NB4 (cell line): ENCODE measurements at regions not wholly inside any gene's neighbourhood (a gene's known extent, or its start where the extent isn't known, plus 50 kb on each side); places are given as distances from the start of the nearest gene placed in this dataset.

ENCODE experiments used
- DNase-seq: peaks from one replicate; pipeline ENCODE4 v3.0.0; 2010; ENCODE audit warnings: low read depth
- H3K4me3 ChIP-seq: one replicate; pipeline ENCODE4 v1.5.1; 2011; ENCODE audit warnings: mild to moderate bottlenecking, low read depth, low read length, moderate library complexity
- CTCF ChIP-seq: IDR thresholded peaks from one replicate; pipeline ENCODE4 v1.5.1; 2012; ENCODE audit warnings: low read depth, low read length
- MAX ChIP-seq: IDR thresholded peaks from 2 replicates; pipeline ENCODE4 v1.6.1; 2011; ENCODE audit warnings: low read depth, low read length
- MYC ChIP-seq: IDR thresholded peaks from 2 replicates; pipeline ENCODE4 v1.6.1; 2011; ENCODE audit warnings: low read depth, low read length
- POLR2A ChIP-seq: IDR thresholded peaks from 2 replicates; pipeline ENCODE4 v1.6.1; 2011; ENCODE audit warnings: mild to moderate bottlenecking; ENCODE audit not compliant: insufficient read length; ENCODE audit errors: extremely low read depth

- H3K4me3 ChIP-seq: no peak overlapping the region
- DNase-seq: no peak
- TF ChIP-seq CTCF (no peak), MYC (no peak), MAX (no peak), POLR2A (no peak)
Measured at GRCh38 chr16:86921289-86921688, 342.9 kb downstream of the FOXL1 start.

GRCh38 chr16:86922311-86922710, 344.0 kb downstream of the FOXL1 start:
- no peak for DNase-seq
- no peak overlapping the region for H3K4me3 ChIP-seq
- TF ChIP-seq MYC (no peak), CTCF (no peak), POLR2A (no peak), MAX (no peak)

- no peak for DNase-seq
- H3K4me3 ChIP-seq: no peak overlapping the region
- no peak for TF ChIP-seq CTCF
- TF ChIP-seq MAX: no peak
- TF ChIP-seq POLR2A: no peak
- TF ChIP-seq MYC: no peak
Measured at GRCh38 chr16:86923656-86924055, 345.3 kb downstream of the FOXL1 start.

GRCh38 chr16:86924537-86924936, 346.2 kb downstream of the FOXL1 start:
- no peak for TF ChIP-seq POLR2A
- TF ChIP-seq MYC: no peak
- no peak for TF ChIP-seq CTCF
- no peak for TF ChIP-seq MAX
- no peak for DNase-seq
- H3K4me3 ChIP-seq: no peak overlapping the region

GRCh38 chr16:86925067-86925791, 346.9 kb downstream of the FOXL1 start:
- no peak overlapping the region for H3K4me3 ChIP-seq
- DNase-seq: no peak
- no peak for TF ChIP-seq POLR2A
- no peak for TF ChIP-seq MYC
- TF ChIP-seq MAX: no peak
- TF ChIP-seq CTCF: no peak
